ENCODE measurements at regions not wholly inside any gene's neighbourhood (a gene's known extent, or its start where the extent isn't known, plus 50 kb on each side); places are given as distances from the start of the nearest gene placed in this dataset.

DNA sequence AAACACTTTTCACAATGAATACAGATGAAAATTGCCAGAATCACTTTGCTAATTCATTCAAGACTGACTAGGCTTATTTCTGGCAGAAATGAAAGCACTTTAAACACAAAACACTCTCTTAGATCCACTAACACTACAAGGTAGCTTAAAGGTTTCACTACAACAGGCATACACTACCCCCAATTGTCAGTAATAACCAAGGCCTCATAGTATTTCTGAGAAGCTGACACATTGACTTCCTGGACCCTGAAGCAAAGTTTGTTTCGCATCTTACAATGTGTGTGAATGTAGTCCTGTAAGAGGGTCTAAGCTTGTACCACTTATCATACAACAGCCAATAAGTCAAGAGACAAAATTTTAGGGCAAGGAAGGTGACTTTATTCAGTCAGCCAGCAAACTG is 129.9 kb upstream of the FMR1 start:
- no peak overlapping the region for H3K27ac Mint-ChIP-seq
- ATAC-seq = no peak
- no peak overlapping the region for H3K4me3 Mint-ChIP-seq
- ChIA-PET POLR2A (no interaction called here), CTCF (no interaction called here)
- H3K9me3 Mint-ChIP-seq (ENCODE audit: insufficient read depth) = no peaks in the 10 kb centered on the region
- DNase-seq = no peak
- H3K4me1 Mint-ChIP-seq (ENCODE audit: low read depth) = peaks cover 22% of the 10 kb centered on the region
- H3K27me3 Mint-ChIP-seq (ENCODE audit: low read depth) = no peaks in the 10 kb centered on the region
- no peaks in the 10 kb centered on the region for H3K36me3 Mint-ChIP-seq (ENCODE audit: low read depth)

- Mint-ChIP-seq H3K27me3 (ENCODE audit: low read depth) (no peaks in the 10 kb centered on the region), H3K9me3 (ENCODE audit: insufficient read depth) (no peaks in the 10 kb centered on the region), H3K36me3 (ENCODE audit: low read depth) (no peaks in the 10 kb centered on the region), H3K4me1 (ENCODE audit: low read depth) (no peaks in the 10 kb centered on the region), H3K27ac (no peak overlapping the region), H3K4me3 (no peak overlapping the region)
- no peak for DNase-seq
- no peak for ATAC-seq
- ChIA-PET POLR2A (no interaction called here), CTCF (no interaction called here)
Observed at GRCh38 chrX:147788641-147789350, 122.9 kb upstream of the FMR1 start.

DNA sequence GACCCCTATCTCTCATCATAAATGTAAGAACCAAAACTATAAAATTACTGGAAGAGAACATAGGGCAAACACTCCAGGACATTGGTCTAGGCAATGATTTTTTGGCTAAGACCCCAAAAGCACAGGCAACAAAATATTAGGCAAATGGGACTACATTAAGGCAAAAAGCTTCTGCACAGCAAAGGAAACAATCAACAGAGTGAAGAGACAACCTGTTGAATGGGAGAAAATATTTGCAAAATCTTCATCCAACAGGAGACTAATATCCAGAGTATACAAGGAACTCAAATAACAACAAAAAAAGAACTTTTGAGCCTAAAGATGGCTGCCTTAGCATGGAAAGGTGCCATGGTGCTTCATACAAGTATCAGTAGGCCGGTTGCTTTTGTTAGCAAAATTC is 111.1 kb upstream of the FMR1 start:
- H3K4me3 Mint-ChIP-seq = no peak overlapping the region
- ChIA-PET POLR2A (no interaction called here), CTCF (no interaction called here)
- H3K27ac Mint-ChIP-seq = no peak overlapping the region
- ATAC-seq = no peak
- DNase-seq = no peak
- no peaks in the 10 kb centered on the region for H3K36me3 Mint-ChIP-seq (ENCODE audit: low read depth)
- H3K9me3 Mint-ChIP-seq (ENCODE audit: insufficient read depth) = no peaks in the 10 kb centered on the region
- H3K4me1 Mint-ChIP-seq (ENCODE audit: low read depth) = peaks cover 3% of the 10 kb centered on the region
- H3K27me3 Mint-ChIP-seq (ENCODE audit: low read depth) = no peaks in the 10 kb centered on the region

- no peaks in the 10 kb centered on the region for H3K27me3 Mint-ChIP-seq (ENCODE audit: low read depth)
- no peak overlapping the region for H3K4me3 Mint-ChIP-seq
- DNase-seq = peak; percentile 39
- peak; percentile 61 for ATAC-seq
- POLR2A ChIA-PET = no interaction called here
- CTCF ChIA-PET = interaction anchor here (0.7 to 1.2 kb wide), 2 partner anchors 16 to 328 kb away, joined by 3 to 9 read pairs; no protein-coding TSS in a partner anchor
- H3K4me1 Mint-ChIP-seq (ENCODE audit: low read depth) = peaks cover 3% of the 10 kb centered on the region
- H3K9me3 Mint-ChIP-seq (ENCODE audit: insufficient read depth) = no peaks in the 10 kb centered on the region
- H3K36me3 Mint-ChIP-seq (ENCODE audit: low read depth) = no peaks in the 10 kb centered on the region
- H3K27ac Mint-ChIP-seq = no peak overlapping the region
Observed at GRCh38 chrX:147803948-147804347, 107.8 kb upstream of the FMR1 start.

GRCh38 chrX:147811803-147812202 is 99.9 kb upstream of the FMR1 start:
- Mint-ChIP-seq H3K27ac (no peak overlapping the region), H3K36me3 (ENCODE audit: low read depth) (no peaks in the 10 kb centered on the region), H3K4me3 (no peak overlapping the region), H3K9me3 (ENCODE audit: insufficient read depth) (no peaks in the 10 kb centered on the region), H3K4me1 (ENCODE audit: low read depth) (no peaks in the 10 kb centered on the region), H3K27me3 (ENCODE audit: low read depth) (no peaks in the 10 kb centered on the region)
- ATAC-seq = no peak
- CTCF ChIA-PET = no interaction called here
- POLR2A ChIA-PET = no interaction called here
- no peak for DNase-seq

- H3K36me3 Mint-ChIP-seq (ENCODE audit: low read depth) = no peaks in the 10 kb centered on the region
- CTCF ChIA-PET = no interaction called here
- H3K27me3 Mint-ChIP-seq (ENCODE audit: low read depth) = no peaks in the 10 kb centered on the region
- H3K9me3 Mint-ChIP-seq (ENCODE audit: insufficient read depth) = peaks cover 5% of the 10 kb centered on the region
- DNase-seq (no peak), ATAC-seq (no peak)
- no peaks in the 10 kb centered on the region for H3K4me1 Mint-ChIP-seq (ENCODE audit: low read depth)
- POLR2A ChIA-PET = no interaction called here
- no peak overlapping the region for H3K4me3 Mint-ChIP-seq
- no peak overlapping the region for H3K27ac Mint-ChIP-seq
Observed at GRCh38 chrX:147827070-147827469, 84.6 kb upstream of the FMR1 start.

- DNase-seq (no peak), ATAC-seq (no peak)
- Mint-ChIP-seq H3K4me3 (no peak overlapping the region), H3K9me3 (ENCODE audit: insufficient read depth) (peaks cover 5% of the 10 kb centered on the region), H3K4me1 (ENCODE audit: low read depth) (no peaks in the 10 kb centered on the region), H3K27me3 (ENCODE audit: low read depth) (no peaks in the 10 kb centered on the region), H3K27ac (no peak overlapping the region), H3K36me3 (ENCODE audit: low read depth) (no peaks in the 10 kb centered on the region)
- ChIA-PET CTCF (no interaction called here), POLR2A (no interaction called here)
Observed at GRCh38 chrX:147828719-147829118, 83.0 kb upstream of the FMR1 start.

- ChIA-PET POLR2A (no interaction called here), CTCF (no interaction called here)
- Mint-ChIP-seq H3K9me3 (ENCODE audit: insufficient read depth) (peaks cover 5% of the 10 kb centered on the region), H3K27me3 (ENCODE audit: low read depth) (no peaks in the 10 kb centered on the region), H3K27ac (no peak overlapping the region), H3K4me3 (no peak overlapping the region), H3K36me3 (ENCODE audit: low read depth) (no peaks in the 10 kb centered on the region), H3K4me1 (ENCODE audit: low read depth) (no peaks in the 10 kb centered on the region)
- no peak for DNase-seq
- no peak for ATAC-seq
Observed at GRCh38 chrX:147832707-147833348, 78.9 kb upstream of the FMR1 start.

GRCh38 chrX:147838465-147839131 is 73.1 kb upstream of the FMR1 start:
- ChIA-PET POLR2A (no interaction called here), CTCF (interaction anchor here (0.7 kb wide), 1 partner anchor 82 kb away, joined by 3 read pairs; no protein-coding TSS in a partner anchor)
- ATAC-seq (no peak), DNase-seq (no peak)
- H3K27ac Mint-ChIP-seq = no peak overlapping the region
- no peak overlapping the region for H3K4me3 Mint-ChIP-seq
- H3K4me1 Mint-ChIP-seq (ENCODE audit: low read depth) = no peaks in the 10 kb centered on the region
- H3K36me3 Mint-ChIP-seq (ENCODE audit: low read depth) = no peaks in the 10 kb centered on the region
- no peaks in the 10 kb centered on the region for H3K9me3 Mint-ChIP-seq (ENCODE audit: insufficient read depth)
- no peaks in the 10 kb centered on the region for H3K27me3 Mint-ChIP-seq (ENCODE audit: low read depth)

DNA sequence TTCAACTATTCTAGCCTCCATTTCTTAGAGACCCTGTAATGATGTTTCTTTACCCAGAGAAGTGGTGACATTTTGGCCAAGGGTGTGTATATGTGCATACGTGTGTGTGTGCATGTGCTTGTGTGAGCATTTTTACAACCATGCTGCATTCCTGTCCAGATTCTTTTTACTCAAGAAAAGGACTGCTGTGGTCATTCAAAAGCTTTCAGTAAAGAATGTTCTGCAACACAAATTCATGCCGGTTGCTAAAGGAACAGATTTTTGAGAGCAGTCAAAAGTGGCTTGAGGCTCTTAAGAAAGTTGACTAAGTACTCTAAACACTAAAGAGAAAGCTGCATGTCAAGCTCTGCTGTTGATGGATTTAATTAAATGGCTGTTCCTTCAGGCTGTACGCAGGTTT is 65.0 kb upstream of the FMR1 start:
- DNase-seq = no peak
- Mint-ChIP-seq H3K9me3 (ENCODE audit: insufficient read depth) (no peaks in the 10 kb centered on the region), H3K27ac (no peak overlapping the region), H3K36me3 (ENCODE audit: low read depth) (no peaks in the 10 kb centered on the region), H3K4me3 (no peak overlapping the region), H3K27me3 (ENCODE audit: low read depth) (no peaks in the 10 kb centered on the region), H3K4me1 (ENCODE audit: low read depth) (no peaks in the 10 kb centered on the region)
- CTCF ChIA-PET = no interaction called here
- no peak for ATAC-seq
- POLR2A ChIA-PET = no interaction called here

DNA sequence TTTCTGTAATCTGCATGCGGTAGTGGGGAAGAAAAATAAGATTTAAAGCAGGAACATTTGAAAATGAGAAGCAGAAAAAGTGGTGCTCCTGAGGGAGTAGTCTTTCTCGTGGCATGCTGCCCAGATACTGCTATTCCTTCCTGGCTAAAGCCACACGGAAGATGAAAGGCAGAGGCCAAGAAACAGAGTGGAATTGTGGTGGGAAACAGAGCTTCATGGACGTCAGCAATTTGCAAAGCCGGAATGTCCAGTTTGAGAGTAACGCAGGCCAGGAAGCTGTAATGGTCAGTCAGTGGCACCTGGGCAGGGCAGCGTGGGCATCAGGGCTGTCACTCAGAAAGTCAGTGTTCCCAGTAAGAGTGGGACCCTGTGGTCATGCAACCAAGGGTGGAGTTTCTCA is 63.7 kb upstream of the FMR1 start:
- Mint-ChIP-seq H3K27ac (no peak overlapping the region), H3K27me3 (ENCODE audit: low read depth) (no peaks in the 10 kb centered on the region), H3K36me3 (ENCODE audit: low read depth) (no peaks in the 10 kb centered on the region), H3K4me3 (no peak overlapping the region), H3K4me1 (ENCODE audit: low read depth) (no peaks in the 10 kb centered on the region), H3K9me3 (ENCODE audit: insufficient read depth) (no peaks in the 10 kb centered on the region)
- ChIA-PET CTCF (no interaction called here), POLR2A (no interaction called here)
- DNase-seq (no peak), ATAC-seq (no peak)

GRCh38 chrX:147848543-147849443 is 62.9 kb upstream of the FMR1 start:
- ChIA-PET POLR2A (no interaction called here), CTCF (no interaction called here)
- H3K36me3 Mint-ChIP-seq (ENCODE audit: low read depth) = no peaks in the 10 kb centered on the region
- H3K9me3 Mint-ChIP-seq (ENCODE audit: insufficient read depth) = no peaks in the 10 kb centered on the region
- no peaks in the 10 kb centered on the region for H3K4me1 Mint-ChIP-seq (ENCODE audit: low read depth)
- H3K4me3 Mint-ChIP-seq = no peak overlapping the region
- DNase-seq (no peak), ATAC-seq (no peak)
- no peaks in the 10 kb centered on the region for H3K27me3 Mint-ChIP-seq (ENCODE audit: low read depth)
- no peak overlapping the region for H3K27ac Mint-ChIP-seq

Data from activated CD8-positive, alpha-beta T cell treated with anti-CD3 and anti-CD28 coated beads, Interleukin-2, amount 10 ng/mL, durations not matched to agents 7 days and 5 days (primary cell).